Nephron progenitor cell (in vitro differentiated cells): ENCODE measurements at regions not wholly inside any gene's neighbourhood (a gene's known extent, or its start where the extent isn't known, plus 50 kb on each side); places are given as distances from the start of the nearest gene placed in this dataset.
A peak's percentile ranks its signal among the peaks of the same experiment; 100 is the strongest.

Experiments
- DNase-seq: peaks from one replicate; pipeline ENCODE4 v3.0.0; 2021
- H3K27ac Mint-ChIP-seq: 2 replicates; pipeline ENCODE4 v1.8.0; 2021; ENCODE audit warnings: mild to moderate bottlenecking, moderate library complexity, mixed read lengths
- H3K27me3 Mint-ChIP-seq: 2 replicates; pipeline ENCODE4 v1.8.0; 2021; ENCODE audit warnings: mild to moderate bottlenecking, low read depth, mixed read lengths; ENCODE audit not compliant: poor library complexity
- H3K36me3 Mint-ChIP-seq: 2 replicates; pipeline ENCODE4 v1.8.0; 2021; ENCODE audit warnings: low read depth, mixed read lengths
- H3K4me1 Mint-ChIP-seq: 2 replicates; pipeline ENCODE4 v1.8.0; 2021; ENCODE audit warnings: mixed read lengths
- H3K4me3 Mint-ChIP-seq: 2 replicates; pipeline ENCODE4 v1.8.0; 2021; ENCODE audit warnings: mild to moderate bottlenecking, moderate library complexity, mixed read lengths
- H3K9me3 Mint-ChIP-seq: 2 replicates; pipeline ENCODE4 v1.8.0; 2021; ENCODE audit warnings: mild to moderate bottlenecking, moderate library complexity, mixed read lengths
- CTCF ChIP-seq: fragments of 200-600 bp; sonication (generic); IDR thresholded peaks from 2 replicates; pipeline ENCODE4 v1.5.0; 2021; ENCODE audit warnings: antibody characterized with exemption

- Mint-ChIP-seq H3K36me3 (no peaks in the 10 kb centered on the region), H3K4me1 (no peaks in the 10 kb centered on the region), H3K27me3 (peaks cover 13% of the 10 kb centered on the region), H3K27ac (peak overlapping the region; percentile 65), H3K9me3 (no peaks in the 10 kb centered on the region), H3K4me3 (no peak overlapping the region)
- no peak for DNase-seq
- no peak for TF ChIP-seq CTCF
These were observed 134.2 kb upstream of the MARCHF11 start for GRCh38 chr5:16313761-16314160.

DNA sequence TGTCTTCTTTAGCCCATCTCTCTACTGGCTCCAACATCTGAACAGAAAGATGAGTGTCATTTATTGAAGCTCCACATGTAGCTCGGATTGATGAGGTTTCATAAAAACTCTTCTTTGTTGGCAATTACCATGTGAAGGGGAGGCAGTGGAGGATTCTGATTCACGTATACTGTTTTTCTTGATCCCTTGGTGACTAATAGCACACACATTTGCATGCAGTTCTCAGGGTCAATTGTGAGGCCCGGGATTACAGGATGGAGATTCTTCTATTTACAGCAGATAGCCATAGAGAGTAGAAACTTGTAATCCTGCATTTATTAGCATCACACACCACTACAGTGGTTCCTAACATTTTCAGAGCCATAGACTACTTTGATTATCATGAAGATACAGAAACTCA lies 133.2 kb upstream of the MARCHF11 start:
- no peaks in the 10 kb centered on the region for H3K4me1 Mint-ChIP-seq
- no peak overlapping the region for H3K4me3 Mint-ChIP-seq
- no peaks in the 10 kb centered on the region for H3K36me3 Mint-ChIP-seq
- no peak for DNase-seq
- H3K27me3 Mint-ChIP-seq: peaks cover 13% of the 10 kb centered on the region
- no peaks in the 10 kb centered on the region for H3K9me3 Mint-ChIP-seq
- no peak for TF ChIP-seq CTCF
- no peak overlapping the region for H3K27ac Mint-ChIP-seq

GRCh38 chr5:16311666-16312065 lies 132.1 kb upstream of the MARCHF11 start:
- Mint-ChIP-seq H3K36me3 (no peaks in the 10 kb centered on the region), H3K4me1 (no peaks in the 10 kb centered on the region), H3K27ac (no peak overlapping the region), H3K27me3 (peaks cover 13% of the 10 kb centered on the region), H3K4me3 (no peak overlapping the region), H3K9me3 (no peaks in the 10 kb centered on the region)
- no peak for DNase-seq
- TF ChIP-seq CTCF: no peak

GRCh38 chr5:16306812-16307211 lies 127.2 kb upstream of the MARCHF11 start:
- no peak for TF ChIP-seq CTCF
- Mint-ChIP-seq H3K4me1 (no peaks in the 10 kb centered on the region), H3K9me3 (no peaks in the 10 kb centered on the region), H3K36me3 (no peaks in the 10 kb centered on the region), H3K27me3 (peaks cover 11% of the 10 kb centered on the region), H3K27ac (no peak overlapping the region), H3K4me3 (no peak overlapping the region)
- no peak for DNase-seq

- Mint-ChIP-seq H3K36me3 (no peaks in the 10 kb centered on the region), H3K27me3 (peaks cover 3% of the 10 kb centered on the region), H3K9me3 (no peaks in the 10 kb centered on the region), H3K4me3 (no peak overlapping the region), H3K27ac (no peak overlapping the region), H3K4me1 (no peaks in the 10 kb centered on the region)
- DNase-seq: no peak
- no peak for TF ChIP-seq CTCF
These were observed 125.3 kb upstream of the MARCHF11 start for GRCh38 chr5:16304846-16305245.

- H3K4me3 Mint-ChIP-seq: no peak overlapping the region
- peaks cover 28% of the 10 kb centered on the region for H3K9me3 Mint-ChIP-seq
- no peak for DNase-seq
- no peaks in the 10 kb centered on the region for H3K36me3 Mint-ChIP-seq
- no peak overlapping the region for H3K27ac Mint-ChIP-seq
- H3K4me1 Mint-ChIP-seq: no peaks in the 10 kb centered on the region
- no peaks in the 10 kb centered on the region for H3K27me3 Mint-ChIP-seq
- no peak for TF ChIP-seq CTCF
These were observed 117.4 kb upstream of the MARCHF11 start for GRCh38 chr5:16296946-16297345.
